SH-SY5Y (cell line): ENCODE measurements at regions not wholly inside any gene's neighbourhood (a gene's known extent, or its start where the extent isn't known, plus 50 kb on each side); places are given as distances from the start of the nearest gene placed in this dataset.

Experiments
- GATA2 ChIP-seq: IDR thresholded peaks from 2 replicates; pipeline ENCODE4 v1.6.1; 2011; ENCODE audit warnings: mild to moderate bottlenecking, low read depth, low read length
- GATA3 ChIP-seq: IDR thresholded peaks from 2 replicates; pipeline ENCODE4 v1.6.1; 2011; ENCODE audit warnings: low read depth, mild to moderate bottlenecking, low read length, moderate library complexity

GRCh38 chr9:105861972-105862371 is 167.6 kb downstream of the TMEM38B start:
- TF ChIP-seq GATA2 (no peak), GATA3 (no peak)
